Kidney tubule cell (primary cell): ENCODE measurements at regions not wholly inside any gene's neighbourhood (a gene's known extent, or its start where the extent isn't known, plus 50 kb on each side); places are given as distances from the start of the nearest gene placed in this dataset.
A peak's percentile ranks its signal among the peaks of the same experiment; 100 is the strongest.

Experiments
- DNase-seq: peaks from one replicate; pipeline ENCODE4 v3.0.0-alpha.2; 2018; ENCODE audit warnings: low spot score

DNA sequence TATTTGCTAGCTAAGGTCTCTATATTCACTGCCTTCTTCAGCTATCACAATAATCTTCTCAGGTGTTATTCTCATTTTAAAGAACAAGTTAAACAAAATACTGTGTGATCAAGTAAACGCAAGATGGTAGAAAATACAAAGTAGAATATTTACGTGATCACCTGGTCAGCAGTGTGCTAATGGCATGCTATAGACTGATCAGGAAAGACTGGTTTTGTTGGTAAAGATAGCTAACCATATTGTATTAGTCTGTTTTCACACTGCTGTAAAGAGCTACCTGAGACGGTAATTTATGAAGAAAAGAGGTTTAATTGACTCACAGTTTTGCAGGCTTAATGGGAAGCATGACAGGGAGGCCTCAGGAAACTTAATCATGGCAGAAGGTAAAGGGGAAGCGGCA lies 50.4 kb downstream of the ZBTB38 start:
- no peak for DNase-seq

DNA sequence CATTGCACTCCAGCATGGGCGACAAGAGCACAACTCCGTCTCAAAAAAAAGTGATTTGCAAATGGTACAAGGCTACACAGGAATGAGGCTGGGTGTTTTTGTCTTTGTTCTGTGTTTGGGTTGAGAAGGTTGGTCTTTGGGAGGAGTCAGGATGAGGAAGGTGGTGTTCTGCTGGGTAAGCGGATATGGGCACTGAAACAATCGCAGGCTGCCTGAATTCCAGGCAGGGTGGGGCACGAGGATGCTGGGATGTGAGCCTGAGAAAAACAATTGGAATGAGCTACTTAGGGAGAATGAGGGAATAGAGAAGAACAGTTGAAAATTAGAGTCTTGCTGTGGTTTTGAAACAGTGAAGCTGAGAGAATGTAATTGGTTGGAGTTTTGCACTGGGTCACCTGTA lies 51.6 kb downstream of the ZBTB38 start:
- DNase-seq = no peak

DNA sequence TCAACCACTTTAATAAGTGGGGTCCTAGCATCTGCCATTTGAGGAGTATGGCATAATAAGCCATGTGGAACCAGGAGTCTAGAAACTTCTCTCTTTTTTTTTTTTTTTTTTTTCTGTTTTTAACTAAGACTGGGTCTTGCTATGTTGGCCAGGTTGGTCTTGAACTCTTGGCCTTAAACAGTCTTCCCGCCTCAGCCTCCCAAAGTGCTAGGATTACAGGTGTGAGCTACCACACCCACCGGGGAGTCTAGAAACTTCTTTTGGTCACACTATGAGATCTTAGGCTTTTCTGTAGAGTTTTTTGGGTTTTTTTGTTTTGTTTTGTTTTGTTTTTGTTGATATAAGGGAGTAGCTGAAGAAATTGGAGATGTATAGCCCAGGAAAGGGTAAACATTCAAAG lies 52.9 kb downstream of the ZBTB38 start:
- no peak for DNase-seq

DNA sequence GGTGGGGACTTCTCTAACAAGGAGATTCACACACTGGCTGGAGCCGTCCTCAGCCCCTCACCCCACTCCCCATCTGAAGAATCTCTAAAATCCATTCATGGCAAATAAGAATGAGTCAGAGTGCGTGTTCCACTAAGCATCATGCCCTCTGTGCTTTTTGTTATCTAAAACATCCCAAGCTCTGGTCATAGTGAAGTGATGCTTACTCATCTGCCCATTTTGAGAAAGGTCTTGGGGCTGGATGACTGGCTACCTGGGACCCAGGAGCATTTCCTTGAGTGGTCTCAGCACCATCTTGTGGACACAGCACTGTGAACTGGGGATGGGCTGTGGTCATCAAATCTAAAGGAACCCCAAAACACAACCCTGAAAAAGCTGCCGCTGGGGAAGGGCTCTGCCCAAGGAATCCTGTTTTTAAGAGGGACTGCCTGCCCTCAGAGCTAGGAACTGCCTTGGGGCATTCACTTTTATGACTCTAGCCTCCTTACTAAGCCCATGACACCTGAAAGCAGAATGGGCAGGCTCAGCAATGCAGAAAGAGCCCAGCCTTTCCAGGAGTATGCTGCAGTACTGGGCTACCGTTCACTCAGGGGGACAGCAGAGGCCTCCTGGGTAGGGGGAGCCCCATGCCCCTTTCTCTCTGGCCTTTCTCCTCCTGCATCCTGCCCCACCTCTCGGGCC lies 53.5 kb downstream of the ZBTB38 start:
- DNase-seq = peak; percentile 45

DNA sequence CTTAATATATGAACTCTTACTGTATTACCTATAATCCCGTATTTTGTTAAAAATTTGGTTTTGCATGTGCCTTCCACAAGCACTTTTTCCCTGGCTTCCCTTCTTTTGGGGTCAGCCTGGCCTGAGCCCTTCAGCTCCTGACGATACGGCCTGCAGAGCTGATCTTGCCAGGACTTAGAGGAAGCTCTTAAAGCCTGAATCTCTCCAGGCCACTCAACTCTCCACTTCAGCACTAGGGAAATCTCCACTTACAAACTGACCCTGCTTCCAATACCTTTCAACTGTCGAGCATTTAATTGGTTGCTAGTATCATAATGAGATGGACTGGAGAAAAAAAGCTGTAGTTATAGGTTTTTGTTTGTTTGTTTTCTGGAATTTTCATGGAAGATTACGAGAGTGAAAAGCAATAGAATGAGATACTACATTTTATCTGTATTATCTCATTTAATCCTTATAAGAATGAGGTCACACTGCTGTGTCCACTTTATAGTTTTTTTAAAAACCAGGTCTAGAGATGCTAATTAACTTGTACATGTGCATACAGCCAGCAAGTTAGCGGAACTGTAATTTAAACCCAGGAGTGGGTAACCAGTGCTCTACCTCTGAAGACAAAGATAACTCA lies 54.8 kb downstream of the ZBTB38 start:
- no peak for DNase-seq

GRCh38 chr3:141425523-141426233 lies 57.4 kb downstream of the ZBTB38 start:
- peak; percentile 52 for DNase-seq

GRCh38 chr3:141426404-141427034 lies 58.2 kb downstream of the ZBTB38 start:
- peak; percentile 69 for DNase-seq

DNA sequence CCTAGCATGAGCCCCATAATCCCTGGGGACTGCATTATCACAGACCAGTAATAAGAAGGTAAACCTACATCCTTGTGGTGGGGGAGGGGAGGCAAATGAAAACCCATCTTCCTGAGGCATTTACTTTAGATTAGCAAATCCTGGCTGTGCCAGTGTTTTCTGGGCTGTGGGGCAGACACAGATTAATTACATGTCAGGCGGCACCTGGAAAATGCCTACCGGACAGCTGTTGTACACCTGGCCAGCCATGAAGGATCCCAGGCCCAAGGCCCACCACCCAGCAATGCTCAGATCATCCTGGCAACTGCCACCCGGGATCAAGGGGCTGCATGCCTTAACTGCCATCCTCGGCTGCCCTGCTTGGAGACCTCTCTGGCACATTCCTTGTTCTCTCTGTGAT lies 59.1 kb upstream of the RASA2 start:
- no peak for DNase-seq

DNA sequence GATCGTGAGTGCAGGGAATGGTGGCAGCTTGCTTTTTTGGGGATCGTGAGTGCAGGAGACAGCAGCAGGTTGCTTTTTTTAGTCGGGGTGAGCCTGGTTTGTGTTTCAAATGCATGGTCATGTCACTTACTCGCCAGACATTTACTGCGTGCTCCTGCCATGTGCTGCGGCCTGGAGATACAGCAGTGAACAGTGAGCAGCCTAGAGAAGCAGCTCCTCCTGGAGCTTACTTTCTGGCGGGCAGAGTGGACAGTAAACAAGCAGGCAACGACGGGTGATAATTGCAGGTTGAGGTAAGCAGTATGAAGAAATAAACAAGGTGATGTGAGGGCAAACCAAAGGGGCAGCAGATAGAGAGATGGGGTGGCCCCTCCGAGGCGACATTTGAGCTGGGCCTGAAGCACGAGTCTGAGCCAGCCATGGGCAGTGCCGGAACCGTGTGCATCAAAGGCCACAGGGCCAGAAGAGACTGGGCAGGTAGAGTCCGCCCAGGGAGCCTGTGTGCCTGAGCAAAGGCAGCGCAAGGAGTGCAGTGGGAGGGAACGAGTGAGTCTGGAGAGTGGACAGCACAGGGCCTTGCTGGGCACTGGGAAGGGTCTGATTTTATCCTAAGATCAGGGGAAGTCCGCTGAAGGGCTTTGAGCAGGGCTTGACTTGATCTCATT lies 57.3 kb upstream of the RASA2 start:
- no peak for DNase-seq

- DNase-seq = no peak
Observed at GRCh38 chr3:141430316-141430715, 56.5 kb upstream of the RASA2 start.

DNA sequence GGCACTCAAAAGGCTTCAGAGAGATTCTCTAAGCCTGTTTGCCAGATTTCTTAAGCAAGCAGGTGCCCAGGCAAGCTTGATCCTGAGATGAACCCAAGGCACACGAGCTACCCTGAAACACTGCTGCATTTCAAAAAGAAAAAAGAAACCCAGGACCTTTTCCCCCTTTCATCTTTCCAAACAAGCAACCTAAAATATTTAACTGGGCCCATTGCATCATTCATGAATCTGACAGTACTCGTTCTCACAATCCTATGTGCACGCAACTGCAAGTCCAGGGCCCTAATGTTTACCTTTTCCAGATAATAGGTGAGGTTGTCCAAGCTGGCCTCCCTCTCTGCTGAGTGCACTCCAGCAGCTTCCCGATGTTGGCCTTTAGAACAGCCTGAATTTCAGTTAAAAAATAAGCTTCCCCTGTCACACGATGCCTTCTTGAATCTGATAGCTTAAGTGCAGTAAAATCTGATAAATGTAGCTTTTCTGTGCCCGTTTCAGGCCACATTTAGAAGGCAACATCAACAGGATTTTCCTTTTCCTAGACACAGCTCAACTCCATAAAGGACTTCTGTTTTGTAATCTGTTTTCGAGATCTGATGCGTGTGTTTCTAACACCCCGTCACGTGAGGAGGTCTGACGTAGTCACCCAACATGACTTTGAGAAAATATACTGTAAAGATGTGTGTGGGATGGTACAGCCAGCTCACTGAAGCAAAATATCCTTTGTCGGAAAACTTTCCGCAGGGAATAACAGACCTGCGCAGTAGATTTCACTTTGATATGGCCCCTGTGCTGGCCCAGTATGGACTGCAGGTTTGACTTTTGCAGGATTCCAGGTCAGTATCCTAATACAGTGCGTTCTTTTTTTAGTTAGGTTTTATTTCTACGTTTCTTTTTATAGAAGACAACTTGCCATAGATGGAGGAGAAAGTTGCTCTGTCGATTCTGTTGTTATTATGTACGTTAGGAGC lies 55.1 kb upstream of the RASA2 start:
- DNase-seq = no peak

DNA sequence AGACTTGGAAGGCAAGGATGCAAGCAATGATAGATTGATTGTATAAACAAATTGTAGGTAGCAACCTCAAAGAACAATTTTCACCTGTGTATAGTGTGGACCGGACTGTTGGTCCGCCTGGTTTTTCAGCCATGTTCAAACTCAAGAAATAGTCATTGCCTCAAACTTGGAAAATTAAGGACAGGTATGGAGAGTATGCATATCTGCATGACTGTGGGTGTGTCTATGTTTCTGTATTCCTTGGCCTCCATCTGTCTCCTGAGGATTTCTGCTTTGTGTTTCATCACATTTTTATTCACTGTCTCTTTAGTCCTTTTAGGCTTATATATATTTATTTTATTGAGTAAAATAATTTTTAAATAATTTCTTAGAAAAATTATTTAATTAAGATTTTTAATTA lies 53.9 kb upstream of the RASA2 start:
- DNase-seq = no peak

DNA sequence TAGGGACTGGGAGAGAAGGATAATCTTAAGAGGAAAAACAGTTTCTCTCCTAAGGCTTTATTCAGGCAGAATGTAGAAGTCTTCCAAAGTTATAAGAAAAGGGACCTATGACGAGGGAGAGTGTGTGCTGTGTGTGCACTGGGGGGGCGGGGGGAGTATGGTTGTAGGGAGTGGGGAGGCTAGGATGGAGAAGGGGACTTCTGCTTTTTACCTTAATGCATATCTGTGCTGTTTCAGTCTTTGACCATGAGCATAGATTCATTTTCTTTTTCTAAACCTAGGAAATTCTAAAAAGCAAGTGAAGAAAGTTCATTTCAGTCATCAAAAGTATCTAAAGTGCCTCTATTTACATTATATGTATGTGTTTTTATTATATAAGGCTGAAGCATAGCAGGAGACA lies 52.6 kb upstream of the RASA2 start:
- DNase-seq = no peak

DNA sequence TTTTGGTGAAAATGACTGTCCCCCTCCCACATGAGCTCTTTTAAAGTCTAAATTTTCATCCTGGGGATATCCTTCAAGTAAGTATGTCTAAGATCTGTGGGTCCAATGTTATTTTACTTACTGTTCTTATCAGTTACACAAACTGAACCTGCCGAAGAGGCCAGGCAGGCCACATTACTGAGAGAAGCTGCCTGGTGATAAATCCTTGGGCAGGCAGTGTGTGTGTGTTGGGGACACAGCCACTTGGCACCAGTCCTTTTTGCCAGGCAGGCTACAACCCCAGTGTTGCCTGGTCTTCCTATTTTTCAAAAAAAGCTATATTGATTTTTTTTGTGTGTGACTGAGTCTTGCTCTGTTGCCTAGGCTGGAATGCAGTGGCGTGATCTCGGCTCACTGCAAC lies 50.6 kb upstream of the RASA2 start:
- no peak for DNase-seq
